HEK293T (cell line): ENCODE measurements at regions not wholly inside any gene's neighbourhood (a gene's known extent, or its start where the extent isn't known, plus 50 kb on each side); places are given as distances from the start of the nearest gene placed in this dataset.

ENCODE experiments used
- CTCF ChIA-PET: fragments of 350-600 bp; formaldehyde crosslinking; extraction: SDS; loops from one replicate; lab custom pipeline; 2021; ENCODE audit warnings: antibody characterized with exemption, inconsistent platforms; lab: Yijun Ruan, JAX
- POLR2A ChIA-PET: fragments of 350-600 bp; formaldehyde crosslinking; extraction: SDS; loops from one replicate; lab custom pipeline; 2020; ENCODE audit warnings: antibody characterized with exemption, inconsistent platforms; lab: Yijun Ruan, JAX
- DNase-seq: peaks from one replicate; pipeline ENCODE4 v3.0.0; 2012; ENCODE audit warnings: mixed read lengths; ENCODE audit errors: extremely low spot score
- ARNT ChIP-seq: fragments of 450-650 bp; IDR thresholded peaks from 2 replicates; pipeline ENCODE4 v1.6.1; 2017; ENCODE audit warnings: mild to moderate bottlenecking
- BHLHE40 ChIP-seq: fragments of 450-650 bp; IDR thresholded peaks from 2 replicates; pipeline ENCODE4 v1.6.1; 2016; ENCODE audit warnings: mild to moderate bottlenecking, moderate library complexity, borderline replicate concordance
- CTBP1 ChIP-seq: fragments of 450-650 bp; IDR thresholded peaks from 2 replicates; pipeline ENCODE4 v1.6.1; 2016; ENCODE audit warnings: borderline replicate concordance
- ELF4 ChIP-seq: fragments of 450-650 bp; IDR thresholded peaks from 2 replicates; pipeline ENCODE4 v1.6.1; 2017; ENCODE audit warnings: antibody characterized with exemption
- FOXA1 ChIP-seq: fragments of 450-650 bp; IDR thresholded peaks from 2 replicates; pipeline ENCODE4 v1.6.1; 2016; ENCODE audit warnings: mild to moderate bottlenecking
- FOXK2 ChIP-seq: fragments of 450-650 bp; IDR thresholded peaks from 2 replicates; pipeline ENCODE4 v1.6.1; 2016; ENCODE audit warnings: mild to moderate bottlenecking
- FOXM1 ChIP-seq: fragments of 450-650 bp; IDR thresholded peaks from 2 replicates; pipeline ENCODE4 v1.6.1; 2017; ENCODE audit warnings: mild to moderate bottlenecking, borderline replicate concordance
- HDGF ChIP-seq: fragments of 450-650 bp; IDR thresholded peaks from 2 replicates; pipeline ENCODE4 v1.6.1; 2017; ENCODE audit warnings: antibody characterized with exemption, borderline replicate concordance
- L3MBTL2 ChIP-seq: fragments of 450-650 bp; conservative IDR thresholded peaks from 2 replicates; pipeline ENCODE4 v1.6.1; 2016; ENCODE audit warnings: mild to moderate bottlenecking
- LEF1 ChIP-seq: fragments of 450-650 bp; IDR thresholded peaks from 2 replicates; pipeline ENCODE4 v1.6.1; 2017; ENCODE audit warnings: mild to moderate bottlenecking, borderline replicate concordance
- NFRKB ChIP-seq: fragments of 450-650 bp; IDR thresholded peaks from 2 replicates; pipeline ENCODE4 v1.6.1; 2016; ENCODE audit warnings: mild to moderate bottlenecking, moderate library complexity
- PKNOX1 ChIP-seq: fragments of 450-650 bp; IDR thresholded peaks from 2 replicates; pipeline ENCODE4 v1.6.1; 2016
- SP1 ChIP-seq: fragments of 450-650 bp; IDR thresholded peaks from 2 replicates; pipeline ENCODE4 v1.6.1; 2017
- SUZ12 ChIP-seq: fragments of 450-650 bp; IDR thresholded peaks from 2 replicates; pipeline ENCODE4 v1.6.1; 2016; ENCODE audit warnings: mild to moderate bottlenecking
- TARDBP ChIP-seq: fragments of 450-650 bp; IDR thresholded peaks from 2 replicates; pipeline ENCODE4 v1.6.1; 2016
- ZNF384 ChIP-seq: fragments of 450-650 bp; IDR thresholded peaks from 2 replicates; pipeline ENCODE4 v1.6.1; 2016

GRCh38 chrX:148185631-148186030 lies 204.5 kb downstream of the FMR1NB start:
- CTCF ChIA-PET, result no interaction called here
- POLR2A ChIA-PET, result no interaction called here
- TF ChIP-seq LEF1, result no peak
- TF ChIP-seq ELF4, result no peak
- no peak for TF ChIP-seq L3MBTL2
- no peak for TF ChIP-seq ZNF384
- TF ChIP-seq FOXA1, result no peak
- TF ChIP-seq CTBP1, result no peak
- TF ChIP-seq PKNOX1, result no peak
- no peak for TF ChIP-seq FOXK2
- no peak for TF ChIP-seq TARDBP
- TF ChIP-seq ARNT, result no peak
- TF ChIP-seq SUZ12, result no peak
- TF ChIP-seq FOXM1, result no peak
- TF ChIP-seq HDGF, result no peak
- TF ChIP-seq BHLHE40, result no peak
- no peak for TF ChIP-seq NFRKB
- TF ChIP-seq SP1, result no peak
- DNase-seq, result no peak

- no peak for DNase-seq
- ChIA-PET CTCF (no interaction called here), POLR2A (no interaction called here)
- TF ChIP-seq CTBP1 (no peak), BHLHE40 (no peak), HDGF (no peak), NFRKB (no peak), ARNT (no peak), PKNOX1 (no peak), FOXA1 (no peak)
Observed at GRCh38 chrX:148192547-148192946, 211.4 kb downstream of the FMR1NB start.

- POLR2A ChIA-PET, result no interaction called here
- TF ChIP-seq NFRKB (no peak), LEF1 (no peak), L3MBTL2 (no peak), HDGF (no peak), TARDBP (no peak), ELF4 (no peak), FOXM1 (no peak), ZNF384 (no peak), CTBP1 (no peak), SP1 (no peak), ARNT (no peak), FOXA1 (no peak), PKNOX1 (no peak)
- no peak for DNase-seq
- CTCF ChIA-PET, result no interaction called here
Observed at GRCh38 chrX:148193759-148194158, 212.6 kb downstream of the FMR1NB start.

GRCh38 chrX:148203531-148203930 lies 222.4 kb downstream of the FMR1NB start:
- no peak for DNase-seq
- CTCF ChIA-PET, result no interaction called here
- TF ChIP-seq ARNT, result no peak
- POLR2A ChIA-PET, result no interaction called here

- no peak for DNase-seq
- ChIA-PET CTCF (no interaction called here), POLR2A (no interaction called here)
- TF ChIP-seq ARNT, result no peak
- no peak for TF ChIP-seq FOXM1
- TF ChIP-seq HDGF, result no peak
- no peak for TF ChIP-seq SP1
- TF ChIP-seq BHLHE40, result no peak
- TF ChIP-seq NFRKB, result no peak
- no peak for TF ChIP-seq PKNOX1
- no peak for TF ChIP-seq ELF4
- no peak for TF ChIP-seq TARDBP
- TF ChIP-seq ZNF384, result no peak
- no peak for TF ChIP-seq SUZ12
- TF ChIP-seq LEF1, result no peak
- TF ChIP-seq L3MBTL2, result no peak
- no peak for TF ChIP-seq FOXK2
- TF ChIP-seq CTBP1, result no peak
- no peak for TF ChIP-seq FOXA1
Observed at GRCh38 chrX:148204195-148204594, 223.1 kb downstream of the FMR1NB start.

- TF ChIP-seq ARNT (no peak), TARDBP (no peak)
- no peak for DNase-seq
- CTCF ChIA-PET, result no interaction called here
- POLR2A ChIA-PET, result no interaction called here
Observed at GRCh38 chrX:148214786-148215185, 233.6 kb downstream of the FMR1NB start.
